ENCODE measurements at regions not wholly inside any gene's neighbourhood (a gene's known extent, or its start where the extent isn't known, plus 50 kb on each side); places are given as distances from the start of the nearest gene placed in this dataset.

DNA sequence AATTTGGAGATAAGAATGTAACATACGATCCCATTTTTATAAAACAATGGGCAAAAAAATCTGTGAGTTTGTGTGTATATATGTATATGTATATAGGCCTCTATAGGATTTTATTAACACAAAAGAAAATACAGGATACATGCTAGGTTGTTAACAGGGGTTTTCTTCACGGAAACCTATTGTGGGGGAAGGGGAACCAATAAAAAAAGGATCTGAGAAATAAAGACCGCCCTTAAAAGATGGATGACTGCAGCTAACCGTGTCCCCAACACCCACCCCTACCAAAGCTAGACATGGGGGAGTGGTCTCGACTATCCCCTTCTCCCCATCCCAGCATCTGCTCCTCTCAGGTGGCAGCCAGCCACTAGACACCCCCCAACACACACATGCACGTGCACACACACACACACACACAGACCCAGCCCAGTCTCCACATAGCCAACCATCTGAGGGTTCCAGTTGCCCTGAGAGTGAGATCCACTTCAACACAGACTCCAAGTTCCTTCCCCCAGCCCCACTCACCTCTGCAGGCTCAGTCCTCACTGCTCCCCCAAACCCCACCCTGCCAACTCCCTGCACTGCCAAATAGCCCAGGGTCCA, 132.9 kb downstream of the TPRA1 start:
- Histone ChIP-seq H3K27me3 (ENCODE audit: control insufficient read depth in 2 of 2, insufficient read depth in 2 of 2, low read length in 2 of 2) (peaks cover 15 to 34% of the 10 kb centered on the region in 2 experiments), H3K79me2 (ENCODE audit: control insufficient read depth, insufficient read depth, low read length) (no peaks in the 10 kb centered on the region), H3K4me3 (replicated peaks in 1 of 3; ENCODE audit: insufficient read depth in 1 of 3, low read depth in 1 of 3, low read length in 3 of 3) (no peak overlapping the region), H3K36me3 (ENCODE audit: control insufficient read depth in 2 of 2, extremely low read depth in 1 of 2, insufficient read depth in 2 of 2, low read length in 2 of 2) (no peaks in the 10 kb centered on the region), H3K4me1 (ENCODE audit: control insufficient read depth, extremely low read depth, insufficient read depth, low read length) (peaks cover 13% of the 10 kb centered on the region), H3K9me1 (replicated peaks; ENCODE audit: control insufficient read depth, extremely low read depth, insufficient read depth, low read length) (no peaks in the 10 kb centered on the region), H2AFZ (ENCODE audit: low read depth, low read length) (no peak overlapping the region), H3K9ac (replicated peaks; ENCODE audit: extremely low read depth, insufficient read depth, low read length) (no peak overlapping the region), H4K20me1 (replicated peaks; ENCODE audit: control insufficient read depth, extremely low read depth, insufficient read depth, low read length) (no peaks in the 10 kb centered on the region), H3K9me3 (replicated peaks; ENCODE audit: control insufficient read depth, insufficient read depth, low read length) (no peaks in the 10 kb centered on the region), H3K4me2 (ENCODE audit: insufficient read depth, low read length) (no peak overlapping the region), H3K27ac (ENCODE audit: insufficient read depth, low read depth, low read length) (no peak overlapping the region)
- TF ChIP-seq GATA2 (IDR thresholded peaks at IDR 0.05; ENCODE audit: insufficient read depth, insufficient read length, low read depth, low read length) (no peak), FOS (IDR thresholded peaks at IDR 0.05; ENCODE audit: borderline replicate concordance, insufficient read depth, low read length) (no peak), POLR2A (IDR thresholded peaks at IDR 0.05; ENCODE audit: low read depth, low read length) (no peak), JUN (IDR thresholded peaks at IDR 0.05; ENCODE audit: borderline replicate concordance, insufficient read depth, insufficient read length, low read depth) (no peak), MYC (IDR thresholded peaks at IDR 0.05; ENCODE audit: low read depth, low read length) (no peak), EZH2 (IDR thresholded peaks at IDR 0.05; ENCODE audit: borderline replicate concordance, low read depth, low read length, severe bottlenecking) (no peak), MAX (IDR thresholded peaks at IDR 0.05; ENCODE audit: insufficient read depth, insufficient read length) (no peak), POLR2AphosphoS5 (IDR thresholded peaks at IDR 0.05; ENCODE audit: insufficient read depth, low read depth, low read length) (no peak)
- TF ChIP-seq, protein P1, sequence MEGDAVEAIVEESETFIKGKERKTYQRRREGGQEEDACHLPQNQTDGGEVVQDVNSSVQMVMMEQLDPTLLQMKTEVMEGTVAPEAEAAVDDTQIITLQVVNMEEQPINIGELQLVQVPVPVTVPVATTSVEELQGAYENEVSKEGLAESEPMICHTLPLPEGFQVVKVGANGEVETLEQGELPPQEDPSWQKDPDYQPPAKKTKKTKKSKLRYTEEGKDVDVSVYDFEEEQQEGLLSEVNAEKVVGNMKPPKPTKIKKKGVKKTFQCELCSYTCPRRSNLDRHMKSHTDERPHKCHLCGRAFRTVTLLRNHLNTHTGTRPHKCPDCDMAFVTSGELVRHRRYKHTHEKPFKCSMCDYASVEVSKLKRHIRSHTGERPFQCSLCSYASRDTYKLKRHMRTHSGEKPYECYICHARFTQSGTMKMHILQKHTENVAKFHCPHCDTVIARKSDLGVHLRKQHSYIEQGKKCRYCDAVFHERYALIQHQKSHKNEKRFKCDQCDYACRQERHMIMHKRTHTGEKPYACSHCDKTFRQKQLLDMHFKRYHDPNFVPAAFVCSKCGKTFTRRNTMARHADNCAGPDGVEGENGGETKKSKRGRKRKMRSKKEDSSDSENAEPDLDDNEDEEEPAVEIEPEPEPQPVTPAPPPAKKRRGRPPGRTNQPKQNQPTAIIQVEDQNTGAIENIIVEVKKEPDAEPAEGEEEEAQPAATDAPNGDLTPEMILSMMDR (IDR thresholded peaks at IDR 0.05; ENCODE audit: extremely low read depth in 1 of 2, insufficient read depth in 1 of 2, low read depth in 1 of 2, low read length in 2 of 2) = no peak
- CTCF ChIA-PET = interaction anchor here (0.9 to 4.8 kb wide), 8 partner anchors 11 to 934 kb away, joined by 3 to 92 read pairs (median 16); partner anchors contain the start of gene CHST13
- dilution Hi-C loops (cut with MboI; ENCODE audit: extremely low pct_ligation_motif_present, low sequenced_read_pairs) (no loop called here), intact Hi-C loops (cut with micrococcal nuclease) (loop anchor here (1.0 to 5.0 kb wide), 3 partner anchors 87 to 530 kb away; no protein-coding TSS in a partner anchor)
- FAIRE-seq = no peak
- no TSS peak for BruUV-seq (replicated peaks)
- no peak for DNase-seq (ENCODE audit: low read depth, low spot score)
- POLR2A ChIA-PET = no interaction called here

Data from endothelial cell of umbilical vein (primary cell).